ENCODE measurements at regions not wholly inside any gene's neighbourhood (a gene's known extent, or its start where the extent isn't known, plus 50 kb on each side); places are given as distances from the start of the nearest gene placed in this dataset.
"Not testable (repeated sequence)": the region's sequence is repeated elsewhere in the genome, so short reads cannot be mapped to it uniquely, and the experiment has no call there.

GRCh38 chr2:61593648-61594047 is 55.5 kb upstream of the XPO1 start:
- not testable (repeated sequence) for H3K27me3 ChIP-seq (ENCODE audit: control insufficient read depth in 4 of 4, insufficient read depth in 4 of 4, low read length in 3 of 4); H3K36me3 ChIP-seq (ENCODE audit: control insufficient read depth in 4 of 4, insufficient read depth in 3 of 4, low read depth in 1 of 4, low read length in 3 of 4); H3K4me3 ChIP-seq (ENCODE audit: low read depth in 1 of 3, low read length in 3 of 3); H3K4me1 ChIP-seq (ENCODE audit: control insufficient read depth in 4 of 4, insufficient read depth in 4 of 4, low read length in 3 of 4); H3K27ac ChIP-seq (ENCODE audit: low read depth in 1 of 2, low read length in 2 of 2); DNase-seq (ENCODE audit: low spot score); H3K9ac ChIP-seq (ENCODE audit: low read depth in 1 of 2, low read length in 2 of 2); H3K9me3 ChIP-seq (ENCODE audit: control insufficient read depth in 4 of 4, low read length in 3 of 4)
- 70% methylated on average over 3 of the region's 3 CpGs for WGBS

- no peak for DNase-seq (ENCODE audit: low spot score)
- H3K4me3 ChIP-seq (ENCODE audit: low read depth in 1 of 3, low read length in 3 of 3) = no peak overlapping the region
- H3K27me3 ChIP-seq (ENCODE audit: control insufficient read depth in 4 of 4, insufficient read depth in 4 of 4, low read length in 3 of 4) = no peaks in the 10 kb centered on the region
- no peaks in the 10 kb centered on the region for H3K36me3 ChIP-seq (ENCODE audit: control insufficient read depth in 4 of 4, insufficient read depth in 3 of 4, low read depth in 1 of 4, low read length in 3 of 4)
- WGBS = 99% methylated on average over 2 of the region's 2 CpGs
- H3K27ac ChIP-seq (ENCODE audit: low read depth in 1 of 2, low read length in 2 of 2) = no peak overlapping the region
- no peaks in the 10 kb centered on the region for H3K9me3 ChIP-seq (ENCODE audit: control insufficient read depth in 4 of 4, low read length in 3 of 4)
- TF ChIP-seq TAF1 (conservative IDR thresholded peaks at IDR 0.05) (no peak), JUND (IDR thresholded peaks at IDR 0.05) (no peak), GABPA (IDR thresholded peaks at IDR 0.05 in 1 of 2, conservative IDR thresholded peaks at IDR 0.05 in 1 of 2) (no peak), REST (IDR thresholded peaks at IDR 0.05) (no peak), FOXA2 (IDR thresholded peaks at IDR 0.05) (no peak), FOXA1 (IDR thresholded peaks at IDR 0.05) (no peak), NR2F2 (IDR thresholded peaks at IDR 0.05) (no peak), SP1 (IDR thresholded peaks at IDR 0.05) (no peak), HNF4A (conservative IDR thresholded peaks at IDR 0.05) (no peak), ZBTB33 (IDR thresholded peaks at IDR 0.05) (no peak), HNF4G (IDR thresholded peaks at IDR 0.05) (no peak), ATF3 (IDR thresholded peaks at IDR 0.05) (no peak), RAD21 (IDR thresholded peaks at IDR 0.05) (no peak), YY1 (IDR thresholded peaks at IDR 0.05) (no peak), EGR1 (IDR thresholded peaks at IDR 0.05; ENCODE audit: low read depth in 2 of 2) (no peak), RXRA (IDR thresholded peaks at IDR 0.05) (no peak), CTCF (IDR thresholded peaks at IDR 0.05; ENCODE audit: low read depth, low read length, missing input control) (no peak), MAX (IDR thresholded peaks at IDR 0.05) (no peak)
- H3K4me1 ChIP-seq (ENCODE audit: control insufficient read depth in 4 of 4, insufficient read depth in 4 of 4, low read length in 3 of 4) = no peaks in the 10 kb centered on the region
- H3K9ac ChIP-seq (ENCODE audit: low read depth in 1 of 2, low read length in 2 of 2) = no peak overlapping the region
Observed at GRCh38 chr2:61590214-61590613, 52.1 kb upstream of the XPO1 start.

Measured in liver (tissue), 8 donors.